HG03097 (cell line): ENCODE measurements at regions not wholly inside any gene's neighbourhood (a gene's known extent, or its start where the extent isn't known, plus 50 kb on each side); places are given as distances from the start of the nearest gene placed in this dataset.
"Not testable (repeated sequence)": the region's sequence is repeated elsewhere in the genome, so short reads cannot be mapped to it uniquely, and the experiment has no call there.

Experiments used
- ATAC-seq: cut with Tn5 transposase; IDR thresholded peaks from one replicate; pipeline ENCODE4 v1.9.1; 2021; ENCODE audit not compliant: unreplicated experiment, low FRiP score

DNA sequence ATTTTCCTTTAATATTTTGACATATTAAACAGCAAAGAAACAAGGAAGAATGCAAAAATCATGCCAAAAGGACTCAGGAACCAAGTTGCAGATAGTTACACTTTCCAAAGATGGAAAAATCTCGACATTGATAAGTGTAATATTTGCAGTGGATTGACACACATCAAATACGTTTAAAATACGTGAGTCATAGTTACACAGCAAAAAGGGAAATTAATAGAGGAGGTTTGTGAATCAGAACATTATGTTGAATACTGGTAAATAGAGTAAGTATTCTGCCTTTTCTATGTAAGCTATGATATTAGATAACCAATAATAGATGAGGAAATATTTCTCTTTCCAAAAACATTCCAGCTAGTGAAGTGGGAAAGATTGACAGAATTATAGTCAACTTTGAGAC lies 1761.3 kb upstream of the IGFBP7 start:
- ATAC-seq: no peak

DNA sequence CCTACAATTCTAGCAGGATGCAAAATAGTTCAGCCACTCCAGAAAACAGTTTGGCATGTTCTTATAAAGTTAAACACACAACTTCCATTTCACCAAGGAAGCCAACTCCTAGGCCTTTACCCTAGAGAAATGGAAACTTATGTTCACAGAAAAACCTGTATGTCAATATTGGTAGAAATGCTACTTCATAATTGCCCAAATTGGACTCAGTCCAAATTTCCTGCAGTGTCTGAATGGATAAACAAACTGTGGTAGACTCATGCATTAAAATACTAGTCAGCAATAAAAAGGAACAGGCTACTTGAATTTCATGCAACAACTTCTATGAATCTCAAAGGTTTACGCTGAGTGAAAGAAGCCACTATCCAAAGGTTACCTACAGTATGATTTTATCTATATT lies 1738.8 kb upstream of the IGFBP7 start:
- ATAC-seq: no peak

DNA sequence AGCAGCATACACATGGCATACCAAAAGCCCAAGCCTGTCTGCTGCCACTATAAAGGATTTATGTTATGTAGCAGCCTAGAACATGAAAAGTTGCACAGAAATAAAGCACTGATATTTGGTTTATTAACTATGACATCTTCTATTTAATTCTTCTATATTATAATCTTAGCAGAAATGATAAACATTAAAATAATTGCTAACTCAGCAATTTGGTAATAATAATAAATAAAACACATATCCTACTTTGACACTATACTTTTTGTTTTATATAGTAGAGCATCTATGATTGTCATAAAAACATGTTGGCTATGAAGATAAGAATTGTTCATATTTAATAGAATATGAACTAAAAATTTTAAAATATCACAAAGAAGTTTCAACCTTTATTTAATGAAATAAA lies 1733.3 kb upstream of the IGFBP7 start:
- ATAC-seq: no peak

DNA sequence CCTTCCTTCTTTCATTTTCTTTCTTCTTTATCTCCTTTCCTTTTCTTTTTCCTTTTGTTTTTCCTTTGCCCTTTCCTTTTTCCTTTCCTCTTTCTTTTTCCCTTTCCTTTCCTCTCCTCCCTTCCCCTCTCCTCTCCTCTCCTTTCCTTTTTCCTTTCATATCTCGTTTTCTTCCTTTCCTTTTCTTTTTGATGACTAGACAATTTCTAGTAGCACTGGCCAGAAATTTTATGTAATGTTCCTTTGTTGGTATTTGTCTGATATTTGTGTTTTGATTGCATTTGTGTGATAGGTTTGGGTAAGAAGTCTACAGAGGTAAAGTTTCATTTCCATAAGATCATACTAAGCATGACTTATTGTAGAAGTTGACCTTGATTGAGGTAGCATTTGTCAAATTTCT lies 1722.9 kb upstream of the IGFBP7 start:
- no peak for ATAC-seq

DNA sequence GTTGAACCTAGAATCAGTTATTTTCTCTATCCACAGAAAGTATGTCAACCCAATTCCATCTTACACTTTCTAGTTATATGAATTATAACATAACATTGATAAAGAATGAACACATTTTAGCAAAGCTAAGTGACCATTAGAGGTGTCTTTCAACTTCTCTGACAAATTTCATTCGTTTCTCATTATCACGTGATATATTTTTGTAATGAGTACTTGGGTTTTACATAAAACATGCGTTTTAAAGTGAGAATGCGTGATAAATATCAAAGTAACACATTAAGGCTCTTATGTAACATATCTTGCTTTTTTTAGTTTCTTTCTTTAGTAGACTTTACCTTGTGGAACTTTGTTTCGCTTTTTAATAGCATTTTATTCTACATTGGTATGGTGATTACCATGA lies 1715.1 kb upstream of the IGFBP7 start:
- ATAC-seq: no peak

DNA sequence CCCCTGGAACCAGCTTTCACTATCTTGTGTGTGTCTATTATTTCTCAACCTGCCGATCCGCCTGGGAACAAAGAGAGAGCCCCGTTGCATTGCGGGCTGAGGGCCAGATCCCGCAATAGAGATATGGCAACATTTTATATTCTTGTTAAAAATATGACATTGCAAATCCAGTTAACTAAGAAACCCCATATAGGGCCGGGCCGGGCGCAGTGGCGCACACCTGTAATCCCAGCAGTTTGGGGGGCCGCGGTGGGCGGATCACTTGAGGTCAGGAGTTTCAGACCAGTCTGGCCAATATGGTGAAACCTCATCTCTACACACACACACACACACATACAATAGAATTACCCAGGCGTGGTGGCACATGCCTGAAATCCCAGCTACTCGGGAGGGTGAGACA lies 1708.4 kb upstream of the IGFBP7 start:
- ATAC-seq: not testable (repeated sequence)

DNA sequence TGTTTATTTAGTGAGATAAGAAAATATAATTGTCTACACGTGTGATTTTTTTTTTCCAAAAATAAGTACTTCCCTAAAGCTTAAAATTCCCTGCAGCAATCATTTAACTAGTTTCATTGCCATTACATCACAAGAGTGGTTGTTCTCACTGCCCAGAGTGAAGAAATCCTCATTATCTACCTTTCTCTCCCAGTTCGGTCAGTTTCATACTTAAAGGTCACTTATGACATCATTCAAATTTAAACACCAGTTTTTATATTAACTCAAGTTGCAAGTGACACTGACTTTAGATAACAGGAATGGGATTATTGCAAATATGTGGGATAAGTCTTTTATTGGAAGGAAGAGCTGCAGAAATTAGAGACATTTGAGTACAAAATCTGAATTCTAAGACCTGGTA lies 1699.8 kb upstream of the IGFBP7 start:
- ATAC-seq: no peak

DNA sequence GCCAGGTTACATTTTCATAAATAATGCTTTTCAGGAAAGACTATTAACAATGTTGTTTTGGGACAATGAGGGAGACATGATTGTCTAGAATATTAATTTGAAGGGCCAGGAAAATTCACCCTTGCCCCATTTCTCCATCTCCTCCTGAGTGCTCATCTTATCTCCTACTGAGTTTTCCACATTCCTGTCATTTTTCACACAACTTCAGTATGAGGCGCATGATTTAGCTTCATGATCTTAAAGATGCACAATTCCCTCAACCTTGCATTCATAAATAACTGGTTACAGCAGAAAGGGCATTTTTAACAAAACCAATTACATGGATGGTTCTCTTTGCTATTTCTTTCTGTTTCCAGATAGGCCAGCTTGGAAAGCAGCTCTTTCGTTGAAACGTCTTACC lies 1699.2 kb upstream of the IGFBP7 start:
- no peak for ATAC-seq

DNA sequence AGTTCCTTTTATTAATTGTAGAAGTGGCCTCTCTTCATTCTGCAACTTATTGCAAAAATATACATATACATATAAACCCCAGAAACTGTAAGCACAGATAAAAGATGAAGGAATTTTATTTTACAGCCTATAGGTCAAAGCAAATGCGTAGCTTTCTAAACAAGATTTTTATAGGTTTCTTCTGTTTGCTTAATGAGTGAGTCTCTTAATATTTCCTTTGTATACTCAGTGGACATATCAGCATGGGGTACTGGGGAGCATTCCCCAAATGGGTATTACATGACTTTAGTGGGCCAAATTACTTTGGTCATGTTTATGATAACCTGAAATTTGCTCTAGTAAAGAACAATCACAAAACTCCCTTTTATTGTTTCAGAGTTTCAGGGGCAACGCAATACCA lies 1698.6 kb upstream of the IGFBP7 start:
- no peak for ATAC-seq

DNA sequence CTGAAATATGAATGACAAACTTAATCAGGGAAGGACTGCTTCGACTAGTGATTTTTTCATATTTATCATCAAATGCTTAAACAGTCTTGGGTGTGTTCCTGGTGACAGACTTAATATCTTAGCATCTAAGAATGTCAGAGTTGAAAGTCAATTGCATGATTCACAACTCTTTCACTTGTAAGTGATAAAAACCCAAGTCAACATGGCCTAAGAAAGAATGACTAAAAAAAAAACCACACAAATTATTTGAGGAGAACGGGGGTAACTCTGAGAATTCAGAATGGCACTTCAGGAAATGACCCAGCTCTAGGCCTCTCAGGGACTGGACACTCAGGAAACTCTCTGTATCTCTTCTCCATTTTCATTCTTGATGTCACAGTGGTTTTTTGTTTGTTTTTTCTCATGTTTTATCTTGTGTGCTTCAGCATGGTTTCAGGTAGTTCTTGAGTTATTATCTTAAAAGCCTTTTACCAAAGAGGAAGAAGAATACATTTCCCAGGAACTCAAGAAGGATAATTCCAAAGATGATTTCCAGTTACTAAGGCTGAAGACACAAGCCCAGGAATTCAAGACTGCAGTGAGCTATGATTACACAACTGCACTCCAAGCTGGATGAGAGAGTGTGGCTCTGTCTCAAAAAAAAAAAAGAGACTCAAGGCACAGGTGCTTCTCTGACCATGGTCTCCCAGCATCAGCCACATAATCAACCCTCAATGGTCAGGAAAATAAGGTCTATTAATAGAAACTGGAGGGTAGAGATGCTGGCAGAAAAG lies 1697.8 kb upstream of the IGFBP7 start:
- no peak for ATAC-seq

DNA sequence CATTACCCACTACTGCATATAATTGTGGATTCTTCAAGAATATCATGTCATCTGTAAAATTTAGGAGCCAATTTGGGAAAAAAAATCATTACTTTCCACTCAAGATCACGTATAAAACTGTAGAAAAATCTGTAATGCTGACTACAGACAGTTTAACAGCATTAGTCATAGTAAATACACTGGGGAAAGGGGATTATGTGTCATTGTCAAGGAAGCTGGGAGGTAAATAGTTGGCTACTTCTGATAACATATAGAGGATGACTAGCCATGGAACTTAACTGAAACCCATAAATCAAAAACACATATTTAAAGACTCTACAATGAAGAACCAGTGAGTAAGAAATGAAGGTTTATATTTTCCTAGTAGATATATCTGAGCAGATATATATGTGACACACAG lies 1666.4 kb upstream of the IGFBP7 start:
- no peak for ATAC-seq

DNA sequence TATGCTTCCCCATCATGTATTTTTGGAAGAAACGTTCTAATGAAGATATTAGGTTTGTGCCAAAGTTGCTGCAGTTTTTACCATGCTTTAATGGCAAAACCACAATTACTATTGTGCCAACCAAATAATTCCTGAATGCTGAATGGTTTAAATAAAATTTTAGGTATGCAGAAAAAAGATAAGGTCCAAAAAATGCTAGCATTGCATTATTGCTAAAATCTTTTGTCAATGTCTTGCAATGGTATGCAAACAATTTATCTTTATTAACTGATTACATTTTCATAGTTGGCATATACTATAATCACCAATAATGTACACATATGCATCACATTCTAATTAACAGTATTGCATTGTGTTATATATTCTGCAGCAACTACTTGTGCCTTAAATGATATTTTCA lies 1657.4 kb upstream of the IGFBP7 start:
- no peak for ATAC-seq

DNA sequence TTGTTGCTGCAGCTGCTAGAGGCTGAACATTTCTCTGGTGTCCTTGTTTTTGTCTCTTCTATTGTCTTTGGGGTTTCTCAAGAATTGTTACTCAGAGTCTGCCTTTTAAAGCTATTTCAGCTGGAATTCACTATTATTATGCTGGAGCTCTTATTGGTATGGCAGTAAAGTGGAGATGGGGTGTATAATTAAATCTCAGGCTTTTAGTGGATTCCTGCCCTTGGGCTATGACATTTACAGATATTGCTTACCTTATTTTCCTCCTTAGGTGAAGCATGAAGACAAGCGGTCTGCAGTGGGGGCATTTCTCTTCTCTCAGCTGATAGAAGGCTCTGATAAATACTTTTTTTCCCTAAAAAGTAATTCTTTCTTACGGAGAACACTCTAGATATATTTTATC lies 1656.6 kb upstream of the IGFBP7 start:
- no peak for ATAC-seq

DNA sequence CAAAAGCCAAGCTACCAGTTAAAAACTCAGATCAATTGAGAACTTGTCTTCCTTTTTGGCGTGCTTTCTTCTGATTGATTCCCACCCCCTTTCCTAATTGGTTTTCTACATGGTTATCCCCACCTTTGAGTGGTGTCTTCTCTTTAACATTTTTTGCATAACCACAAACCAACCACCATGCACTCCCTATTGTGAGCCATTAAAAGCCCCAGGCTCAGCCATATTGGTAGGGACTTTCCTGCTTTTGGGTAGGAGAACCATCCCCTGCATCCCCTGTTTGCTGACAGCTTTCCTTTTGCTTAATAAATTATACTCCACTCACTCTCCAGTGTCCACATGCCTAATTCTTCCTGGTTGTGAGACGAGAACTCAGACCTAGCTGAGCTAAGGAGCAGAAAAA lies 1651.4 kb upstream of the IGFBP7 start:
- ATAC-seq: no peak

DNA sequence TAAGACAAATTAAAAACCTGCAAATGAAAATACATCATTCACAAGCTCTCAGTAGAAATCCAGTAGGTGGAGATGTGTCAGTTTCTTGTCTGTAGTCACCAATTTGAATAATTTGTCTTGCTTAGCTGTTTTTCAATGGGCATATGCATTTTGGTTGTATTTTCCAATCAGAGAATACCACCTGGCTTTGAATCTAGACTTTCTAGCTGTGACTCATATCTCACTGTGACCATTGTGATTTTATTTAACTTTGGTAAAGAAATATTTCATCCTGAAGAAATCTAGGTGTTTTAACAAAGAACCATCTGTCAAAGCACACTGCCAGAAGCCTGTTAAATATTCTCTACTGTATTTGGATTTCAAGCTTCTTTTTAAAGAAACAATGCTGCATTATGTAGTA lies 1650.6 kb upstream of the IGFBP7 start:
- no peak for ATAC-seq

DNA sequence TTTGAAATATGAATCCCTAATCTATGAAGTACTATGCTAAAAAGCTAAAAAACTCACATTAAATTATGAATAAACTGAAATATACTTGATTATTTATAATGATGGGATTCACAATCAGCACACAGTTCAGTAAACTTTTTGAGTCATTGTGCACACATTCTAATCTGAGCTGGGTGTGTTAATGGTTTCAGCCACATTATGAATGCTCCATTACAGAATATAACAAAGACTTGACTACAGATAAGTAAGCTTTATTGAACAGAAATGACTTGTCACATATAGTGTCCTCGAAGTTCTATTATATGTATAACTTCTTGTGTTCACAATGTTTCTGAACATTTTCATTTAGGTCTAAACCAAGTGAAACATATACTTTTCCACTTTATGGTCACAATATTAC lies 1649.9 kb upstream of the IGFBP7 start:
- ATAC-seq: no peak

DNA sequence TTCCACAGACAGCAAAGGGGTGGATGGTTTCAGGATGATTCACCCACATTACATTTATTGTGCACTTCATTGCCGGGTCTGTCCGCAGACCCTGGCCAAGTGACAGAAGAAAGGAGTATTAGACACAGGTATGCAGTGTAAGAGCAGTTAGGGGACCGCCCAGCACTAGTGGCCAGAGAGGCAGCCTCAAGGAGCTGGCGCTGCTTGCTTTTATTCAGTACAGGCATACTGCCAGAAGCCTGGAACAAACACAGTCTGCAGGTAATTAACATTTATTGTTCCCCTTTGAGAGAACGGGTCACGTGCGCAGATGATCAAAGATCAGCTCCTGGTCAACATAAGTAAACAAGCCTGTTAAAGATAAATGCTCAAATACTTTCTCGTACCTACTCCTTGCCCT lies 1639.0 kb upstream of the IGFBP7 start:
- no peak for ATAC-seq

DNA sequence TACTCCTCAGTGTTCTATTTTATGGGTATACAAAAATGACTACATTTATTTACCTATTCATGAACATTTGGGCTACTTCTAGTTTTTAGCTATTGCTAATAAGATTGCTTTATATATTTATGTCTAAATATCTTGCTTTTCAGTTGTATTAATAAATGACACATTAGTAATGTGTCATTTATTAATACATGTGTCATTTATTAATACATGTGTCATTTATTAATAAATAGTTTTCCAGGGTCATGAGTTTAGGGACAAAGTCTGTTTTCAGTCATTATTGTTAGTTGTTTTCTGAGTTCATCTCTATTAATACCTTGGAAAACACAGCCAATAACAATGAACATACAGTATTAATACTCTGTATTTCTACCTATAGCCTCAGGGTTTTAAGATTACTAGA lies 1630.7 kb upstream of the IGFBP7 start:
- ATAC-seq: no peak

DNA sequence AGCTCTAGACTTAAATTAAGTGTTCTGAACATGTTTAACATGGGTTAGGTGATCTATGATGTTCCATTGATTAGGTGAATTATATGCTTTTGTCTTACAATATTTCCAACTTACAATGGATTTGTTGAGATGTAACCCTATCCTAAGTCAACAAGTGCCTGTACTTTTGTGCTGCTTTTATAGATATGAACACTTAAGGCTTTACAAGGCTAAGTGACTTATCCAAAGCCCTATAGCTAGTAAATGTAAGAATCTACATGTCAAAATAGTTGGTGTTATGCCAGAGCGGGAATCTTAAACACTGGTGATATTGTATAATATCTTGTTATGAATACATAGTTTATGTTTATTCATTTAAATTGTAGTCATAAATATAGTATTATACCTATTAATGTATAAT lies 1629.1 kb upstream of the IGFBP7 start:
- ATAC-seq: no peak

DNA sequence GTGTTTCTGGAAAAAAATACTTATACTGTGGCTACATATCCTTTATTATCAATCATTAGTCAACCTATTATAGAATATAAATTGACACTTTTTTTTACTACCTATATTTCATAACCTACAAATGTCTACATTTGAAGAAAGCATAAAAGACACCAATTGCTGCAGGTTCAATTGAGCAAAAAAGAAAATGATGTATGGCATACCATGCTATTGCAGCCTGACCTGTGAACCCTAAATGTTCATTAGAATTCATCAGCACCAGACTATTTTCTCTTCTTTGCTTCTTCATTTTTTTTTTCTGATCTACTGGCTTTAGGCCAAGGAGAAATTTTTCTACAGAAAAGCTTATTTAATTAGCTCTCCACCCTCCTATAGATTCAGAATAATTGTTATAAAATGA lies 1628.2 kb upstream of the IGFBP7 start:
- ATAC-seq: no peak

DNA sequence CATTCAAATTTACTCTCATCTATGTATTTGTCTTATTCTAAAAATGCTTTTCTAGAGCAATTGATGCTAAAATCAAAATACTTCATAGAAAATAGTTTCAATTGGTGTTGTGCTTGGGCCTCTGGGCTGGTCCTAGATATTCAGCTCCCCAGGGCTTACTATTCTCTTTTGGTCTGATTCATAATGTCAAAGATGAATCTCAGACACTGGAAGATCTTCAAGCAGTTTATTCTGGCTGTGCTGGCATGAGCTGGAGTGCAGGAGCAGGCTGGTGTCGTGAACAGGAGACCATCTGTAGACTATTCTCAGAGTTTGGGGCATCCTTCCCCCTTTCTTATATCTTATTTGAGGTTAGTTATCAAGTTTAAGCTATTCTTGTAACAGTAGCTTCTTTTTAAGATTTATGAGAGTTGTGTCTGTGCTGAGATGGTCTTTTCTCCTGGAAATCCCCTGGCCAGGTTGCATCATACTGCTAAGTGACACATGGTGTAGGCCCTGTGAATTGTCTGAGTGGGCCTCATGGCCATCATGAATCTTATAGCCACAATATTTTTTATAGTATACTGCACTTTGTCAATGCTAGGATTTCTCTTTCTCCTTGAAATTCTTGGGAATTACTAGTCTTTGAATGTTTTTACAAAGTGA lies 1624.0 kb upstream of the IGFBP7 start:
- no peak for ATAC-seq

DNA sequence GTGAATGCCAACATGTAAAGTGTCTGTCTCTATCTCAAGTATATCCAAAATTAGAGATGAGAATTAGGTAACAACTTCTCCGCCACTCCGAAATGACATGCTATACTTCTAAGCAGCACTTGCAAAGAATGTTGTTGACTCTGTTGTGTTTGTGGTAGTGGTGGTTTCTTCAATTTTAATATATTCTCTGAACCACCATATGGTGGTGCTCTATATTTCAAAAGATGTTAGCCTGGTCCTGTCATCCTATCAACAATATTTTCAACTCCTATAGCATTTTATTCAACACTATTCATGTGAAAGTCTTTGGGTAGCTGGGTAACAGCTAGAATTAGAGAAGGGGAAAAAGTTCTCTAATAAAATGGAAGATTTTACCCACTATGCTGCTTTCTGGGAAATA lies 1622.8 kb upstream of the IGFBP7 start:
- no peak for ATAC-seq

DNA sequence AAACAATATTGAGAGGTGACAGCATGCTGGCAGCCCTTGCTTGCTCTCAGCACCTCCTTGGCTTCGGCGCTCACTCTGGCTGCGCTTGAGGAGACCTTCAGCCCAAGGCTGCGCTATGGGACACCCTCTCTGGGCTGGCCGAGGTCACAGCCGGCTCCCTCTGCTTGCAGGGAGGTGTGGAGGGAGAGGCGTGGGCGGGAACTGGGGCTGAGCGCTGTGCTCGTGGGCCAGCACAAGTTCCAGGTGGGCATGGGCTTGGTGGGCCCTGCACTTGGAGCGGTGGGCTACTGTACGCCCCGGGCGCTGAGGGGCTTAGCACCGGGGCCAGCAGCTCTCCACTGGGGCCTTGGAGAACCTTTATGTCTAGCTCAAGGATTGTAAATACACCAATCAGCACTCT lies 1613.8 kb upstream of the IGFBP7 start:
- no peak for ATAC-seq
